ENCODE measurements at regions not wholly inside any gene's neighbourhood (a gene's known extent, or its start where the extent isn't known, plus 50 kb on each side); places are given as distances from the start of the nearest gene placed in this dataset.

DNA sequence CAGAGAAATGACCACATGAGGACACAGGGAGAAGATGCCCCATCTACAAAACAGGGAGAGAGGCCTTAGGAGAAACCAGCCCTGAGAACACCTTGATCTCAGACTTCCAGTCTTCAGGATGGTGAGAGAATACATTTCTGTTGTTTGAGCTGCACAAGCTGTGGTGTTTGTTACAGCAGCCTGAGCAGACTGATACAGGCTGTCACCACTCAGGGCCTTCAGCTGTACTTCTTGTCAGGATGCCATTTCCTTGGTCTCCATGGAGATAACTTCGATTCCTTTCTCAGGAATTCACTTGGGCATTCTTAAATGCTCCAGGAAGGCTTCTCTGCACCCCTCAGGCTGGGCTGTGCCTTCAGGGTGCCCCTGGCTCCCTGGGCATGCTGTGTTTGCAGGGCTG, 85.7 kb upstream of the IGFBP3 start:
- intact Hi-C loops (cut with DNase I): no loop called here
- WGBS, 2 donors: 55 to 78% methylated on average over 1 of the region's 1 CpG
- no peak overlapping the region for H3K27ac ChIP-seq

GRCh38 chr7:46006212-46006611, 85.1 kb upstream of the IGFBP3 start:
- Histone ChIP-seq H3K27me3 (no peaks in the 10 kb centered on the region), H3K4me3 (no peak overlapping the region), H3K36me3 (no peaks in the 10 kb centered on the region), H3K4me1 (peaks cover 0 to 12% (median 0%) of the 10 kb centered on the region in 9 donors), H3K27ac (no peak overlapping the region), H3K9me3 (peaks cover 0 to 29% (median 10%) of the 10 kb centered on the region in 11 donors)
- WGBS, 2 donors: 81 to 99% methylated on average over 4 of the region's 4 CpGs
- ATAC-seq: no peak
- TF ChIP-seq, protein P1, sequence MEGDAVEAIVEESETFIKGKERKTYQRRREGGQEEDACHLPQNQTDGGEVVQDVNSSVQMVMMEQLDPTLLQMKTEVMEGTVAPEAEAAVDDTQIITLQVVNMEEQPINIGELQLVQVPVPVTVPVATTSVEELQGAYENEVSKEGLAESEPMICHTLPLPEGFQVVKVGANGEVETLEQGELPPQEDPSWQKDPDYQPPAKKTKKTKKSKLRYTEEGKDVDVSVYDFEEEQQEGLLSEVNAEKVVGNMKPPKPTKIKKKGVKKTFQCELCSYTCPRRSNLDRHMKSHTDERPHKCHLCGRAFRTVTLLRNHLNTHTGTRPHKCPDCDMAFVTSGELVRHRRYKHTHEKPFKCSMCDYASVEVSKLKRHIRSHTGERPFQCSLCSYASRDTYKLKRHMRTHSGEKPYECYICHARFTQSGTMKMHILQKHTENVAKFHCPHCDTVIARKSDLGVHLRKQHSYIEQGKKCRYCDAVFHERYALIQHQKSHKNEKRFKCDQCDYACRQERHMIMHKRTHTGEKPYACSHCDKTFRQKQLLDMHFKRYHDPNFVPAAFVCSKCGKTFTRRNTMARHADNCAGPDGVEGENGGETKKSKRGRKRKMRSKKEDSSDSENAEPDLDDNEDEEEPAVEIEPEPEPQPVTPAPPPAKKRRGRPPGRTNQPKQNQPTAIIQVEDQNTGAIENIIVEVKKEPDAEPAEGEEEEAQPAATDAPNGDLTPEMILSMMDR (IDR thresholded peaks at IDR 0.05): no peak
- no peak for DNase-seq
- intact Hi-C loops (cut with DNase I): no loop called here

More for the DNA sequence above, 85.7 kb upstream of the IGFBP3 start:
- DNase-seq (no peak), ATAC-seq (no peak)
- TF ChIP-seq, protein P1 (IDR thresholded peaks at IDR 0.05): no peak
- Histone ChIP-seq H3K9me3 (peaks cover 0 to 25% (median 9%) of the 10 kb centered on the region in 11 donors), H3K4me3 (no peak overlapping the region), H3K36me3 (no peaks in the 10 kb centered on the region), H3K27me3 (no peaks in the 10 kb centered on the region), H3K4me1 (peaks cover 0 to 12% (median 0%) of the 10 kb centered on the region in 9 donors)

GRCh38 chr7:46004965-46005364, 83.9 kb upstream of the IGFBP3 start:
- ATAC-seq (no peak), DNase-seq (no peak)
- TF ChIP-seq, protein P1 (IDR thresholded peaks at IDR 0.05): no peak
- WGBS, 2 donors: 84 to 88% methylated on average over 3 of the region's 3 CpGs
- H3K4me3 ChIP-seq: no peak overlapping the region
- peaks cover 0 to 12% (median 0%) of the 10 kb centered on the region in 9 donors for H3K4me1 ChIP-seq
- no peaks in the 10 kb centered on the region for H3K27me3 ChIP-seq
- peaks cover 0 to 36% (median 10%) of the 10 kb centered on the region in 11 donors for H3K9me3 ChIP-seq
- intact Hi-C loops (cut with DNase I): no loop called here
- H3K36me3 ChIP-seq: no peaks in the 10 kb centered on the region
- no peak overlapping the region for H3K27ac ChIP-seq

- no peaks in the 10 kb centered on the region for H3K27me3 ChIP-seq
- H3K27ac ChIP-seq: no peak overlapping the region
- peaks cover 0 to 12% (median 0%) of the 10 kb centered on the region in 9 donors for H3K4me1 ChIP-seq
- no peak overlapping the region for H3K4me3 ChIP-seq
- no peaks in the 10 kb centered on the region for H3K36me3 ChIP-seq
- DNase-seq (no peak), ATAC-seq (no peak)
- TF ChIP-seq, protein P1 (IDR thresholded peaks at IDR 0.05): no peak
- H3K9me3 ChIP-seq: peaks cover 0 to 36% (median 10%) of the 10 kb centered on the region in 11 donors
- intact Hi-C loops (cut with DNase I): no loop called here
- WGBS, 2 donors: 64 to 70% methylated on average over 5 of the region's 5 CpGs
These were observed 83.1 kb upstream of the IGFBP3 start for GRCh38 chr7:46003896-46004875.
